Liver (tissue), 8 donors: ENCODE measurements at regions not wholly inside any gene's neighbourhood (a gene's known extent, or its start where the extent isn't known, plus 50 kb on each side); places are given as distances from the start of the nearest gene placed in this dataset.

Experiments used
- DNase-seq: peaks from one replicate; pipeline ENCODE4 v3.0.0-alpha.2; 2017; ENCODE audit warnings: low spot score
- H3K27ac ChIP-seq, 2 donors: one replicate each; pipeline ENCODE4 v1.7.0; 2013; ENCODE audit warnings: inconsistent platforms in 2 of 2, low read length in 2 of 2, control low read depth in 1 of 2, low read depth in 1 of 2, mild to moderate bottlenecking in 1 of 2
- H3K27me3 ChIP-seq, 4 donors: one replicate each; pipeline versions ENCODE4 v1.6.1 to v1.7.0; 2013; ENCODE audit warnings: low read length in 3 of 4, inconsistent platforms in 1 of 4, mild to moderate bottlenecking in 1 of 4, moderate library complexity in 1 of 4; ENCODE audit not compliant: control insufficient read depth in 4 of 4, insufficient read depth in 4 of 4
- H3K36me3 ChIP-seq, 4 donors: one replicate each; pipeline versions ENCODE4 v1.6.1 to v1.7.0; 2013; ENCODE audit warnings: low read length in 3 of 4, mild to moderate bottlenecking in 3 of 4, low read depth in 1 of 4, moderate library complexity in 1 of 4; ENCODE audit not compliant: control insufficient read depth in 4 of 4, insufficient read depth in 3 of 4
- H3K4me1 ChIP-seq, 4 donors: one replicate each; pipeline versions ENCODE4 v1.6.1 to v1.7.0; 2013; ENCODE audit warnings: low read length in 3 of 4, mild to moderate bottlenecking in 3 of 4, moderate library complexity in 1 of 4; ENCODE audit not compliant: control insufficient read depth in 4 of 4, insufficient read depth in 4 of 4
- H3K4me3 ChIP-seq, 3 donors: one replicate each; pipeline versions ENCODE4 v1.6.1 to v1.7.0; 2013; ENCODE audit warnings: low read length in 3 of 3, control low read depth in 1 of 3, low read depth in 1 of 3, mild to moderate bottlenecking in 1 of 3
- H3K9ac ChIP-seq, 2 donors: one replicate each; pipeline ENCODE4 v1.7.0; 2013; ENCODE audit warnings: low read length in 2 of 2, mild to moderate bottlenecking in 2 of 2, moderate library complexity in 2 of 2, control low read depth in 1 of 2, low read depth in 1 of 2
- H3K9me3 ChIP-seq, 4 donors: one replicate each; pipeline versions ENCODE4 v1.6.1 to v1.7.0; 2013; ENCODE audit warnings: low read length in 3 of 4; ENCODE audit not compliant: control insufficient read depth in 4 of 4
- CTCF ChIP-seq: fragments of 150-350 bp; IDR thresholded peaks from 2 replicates; pipeline ENCODE4 v1.5.1; 2017; ENCODE audit warnings: improper control_type of control experiment, low read depth, low read length; ENCODE audit not compliant: missing input control
- EGR1 ChIP-seq, 2 donors: IDR thresholded peaks; 2 replicates each; pipeline ENCODE4 v1.6.1; 2016 to 2018; ENCODE audit warnings: antibody characterized with exemption in 2 of 2, low read depth in 2 of 2
- FOXA1 ChIP-seq: IDR thresholded peaks from 2 replicates; pipeline ENCODE4 v1.6.1; 2016; ENCODE audit warnings: antibody characterized with exemption
- FOXA2 ChIP-seq: IDR thresholded peaks from 2 replicates; pipeline ENCODE4 v1.6.1; 2016; ENCODE audit warnings: antibody characterized with exemption
- GABPA ChIP-seq, 2 donors: IDR thresholded peaks in 1 of 2; conservative IDR thresholded peaks in 1 of 2; 2 replicates each; pipeline ENCODE4 v1.6.1; 2016; ENCODE audit warnings: antibody characterized with exemption in 2 of 2, mild to moderate bottlenecking in 1 of 2, moderate library complexity in 1 of 2
- HNF4A ChIP-seq, 2 donors: conservative IDR thresholded peaks; 2 replicates each; pipeline ENCODE4 v1.6.1; 2016; ENCODE audit warnings: antibody characterized with exemption in 2 of 2, mild to moderate bottlenecking in 2 of 2
- HNF4G ChIP-seq: IDR thresholded peaks from 2 replicates; pipeline ENCODE4 v1.6.1; 2016; ENCODE audit warnings: antibody characterized with exemption
- JUND ChIP-seq, 2 donors: IDR thresholded peaks; 2 replicates each; pipeline ENCODE4 v1.6.1; 2016; ENCODE audit warnings: antibody characterized with exemption in 2 of 2
- NR2F2 ChIP-seq: IDR thresholded peaks from 2 replicates; pipeline ENCODE4 v1.6.1; 2016; ENCODE audit warnings: antibody characterized with exemption
- RAD21 ChIP-seq, 2 donors: IDR thresholded peaks; 2 replicates each; pipeline ENCODE4 v1.6.1; 2016; ENCODE audit warnings: antibody characterized with exemption in 2 of 2, mild to moderate bottlenecking in 2 of 2
- RXRA ChIP-seq, 2 donors: IDR thresholded peaks; 2 replicates each; pipeline ENCODE4 v1.6.1; 2017 to 2018; ENCODE audit warnings: antibody characterized with exemption in 2 of 2, mild to moderate bottlenecking in 1 of 2
- SP1 ChIP-seq: IDR thresholded peaks from 2 replicates; pipeline ENCODE4 v1.6.1; 2018; ENCODE audit warnings: antibody characterized with exemption, mild to moderate bottlenecking
- TAF1 ChIP-seq: conservative IDR thresholded peaks from 2 replicates; pipeline ENCODE4 v1.6.1; 2016; ENCODE audit warnings: antibody characterized with exemption, mild to moderate bottlenecking
- YY1 ChIP-seq: IDR thresholded peaks from 2 replicates; pipeline ENCODE4 v1.6.1; 2016; ENCODE audit warnings: antibody characterized with exemption, mild to moderate bottlenecking
- ZBTB33 ChIP-seq: IDR thresholded peaks from 2 replicates; pipeline ENCODE4 v1.6.1; 2016; ENCODE audit warnings: antibody characterized with exemption
- WGBS: extraction: QIAGEN DNeasy Blood & Tissue Kit; methylation state at CpG from one replicate; pipeline ENCODE4 v1.1.7; 2013; 5-methylcytosine and 5-hydroxymethylcytosine counted together
- TF ChIP-seq, protein P1 (sequence below): IDR thresholded peaks from 2 replicates; pipeline ENCODE4 v1.6.1; 2016; ENCODE audit warnings: antibody characterized with exemption
- TF ChIP-seq, protein P2 (sequence below): IDR thresholded peaks from 2 replicates; pipeline ENCODE4 v1.6.1; 2016; ENCODE audit warnings: antibody characterized with exemption
- TF ChIP-seq, protein P3 (sequence below): IDR thresholded peaks from 2 replicates; pipeline ENCODE4 v1.6.1; 2016; ENCODE audit warnings: antibody characterized with exemption, mild to moderate bottlenecking
- donor health status: healthy.
- donor health status: healthy.
- donor health status: healthy.
- donor health status: healthy.
- donor health status: healthy.

DNA sequence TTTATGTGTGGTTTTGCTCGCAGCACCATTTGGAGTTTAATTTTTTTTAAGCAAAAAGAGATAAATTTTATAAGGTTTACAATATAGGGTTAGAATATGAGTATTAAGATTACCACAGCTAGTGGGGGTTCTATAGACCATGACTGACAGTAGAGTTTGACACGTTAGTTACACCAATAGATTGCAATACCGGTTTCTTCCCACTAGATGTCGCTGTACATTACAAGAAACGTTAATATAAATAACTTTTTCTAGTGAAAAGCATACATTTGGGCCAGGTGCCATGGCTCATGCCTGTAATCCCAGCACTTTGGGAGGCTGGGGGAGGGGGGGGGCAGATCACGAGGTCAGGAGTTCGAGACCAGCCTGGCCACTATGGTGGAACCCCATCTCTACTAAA is 433.6 kb downstream of the MAGEB5 start:
- Histone ChIP-seq H3K27me3 (no peaks in the 10 kb centered on the region), H3K4me1 (no peaks in the 10 kb centered on the region), H3K9me3 (peaks cover 0 to 14% (median 6%) of the 10 kb centered on the region in 4 donors), H3K4me3 (no peak overlapping the region), H3K9ac (no peak overlapping the region), H3K36me3 (no peaks in the 10 kb centered on the region), H3K27ac (no peak overlapping the region)
- 36% methylated on average over 7 of the region's 7 CpGs for WGBS
- DNase-seq = no peak
- TF ChIP-seq CTCF (peak; percentile 38), RAD21 (IDR thresholded peaks at IDR 0.05) (peak in 1 of 2 donors; percentile 36), RXRA (IDR thresholded peaks at IDR 0.05) (no peak)

DNA sequence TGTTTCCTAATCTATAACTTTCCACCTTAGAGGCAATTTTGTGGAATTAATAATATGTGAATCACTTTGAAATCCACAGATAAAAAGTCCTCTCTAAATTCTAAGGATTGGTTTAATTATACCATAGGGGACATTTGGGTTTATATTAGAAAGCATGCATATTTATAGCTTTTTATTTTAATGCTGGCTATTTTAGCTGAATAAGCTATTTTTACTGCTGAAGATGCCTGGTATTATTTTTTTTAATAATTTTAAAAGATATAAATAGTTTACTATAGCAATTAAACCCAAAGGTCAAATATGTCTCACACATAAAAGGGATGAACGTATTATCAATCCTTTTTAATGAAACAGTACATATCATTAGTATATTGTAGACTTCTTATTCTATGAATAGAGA is 415.4 kb downstream of the MAGEB5 start:
- Histone ChIP-seq H3K36me3 (no peaks in the 10 kb centered on the region), H3K27ac (no peak overlapping the region), H3K9me3 (no peaks in the 10 kb centered on the region), H3K4me3 (no peak overlapping the region), H3K27me3 (no peaks in the 10 kb centered on the region), H3K9ac (no peak overlapping the region), H3K4me1 (no peaks in the 10 kb centered on the region)
- no peak for DNase-seq
- 69% methylated on average over 1 of the region's 1 CpG for WGBS
- TF ChIP-seq RAD21 (IDR thresholded peaks at IDR 0.05) (no peak), HNF4A (conservative IDR thresholded peaks at IDR 0.05) (no peak), ZBTB33 (no peak), FOXA1 (no peak), RXRA (IDR thresholded peaks at IDR 0.05) (no peak), JUND (IDR thresholded peaks at IDR 0.05) (no peak), TAF1 (no peak), EGR1 (IDR thresholded peaks at IDR 0.05; ENCODE audit: low read depth in 2 of 2) (no peak), NR2F2 (no peak), YY1 (no peak), CTCF (no peak), GABPA (IDR thresholded peaks at IDR 0.05 in 1 of 2, conservative IDR thresholded peaks at IDR 0.05 in 1 of 2) (no peak), SP1 (no peak), HNF4G (no peak), FOXA2 (no peak)
- TF ChIP-seq, protein P1, sequence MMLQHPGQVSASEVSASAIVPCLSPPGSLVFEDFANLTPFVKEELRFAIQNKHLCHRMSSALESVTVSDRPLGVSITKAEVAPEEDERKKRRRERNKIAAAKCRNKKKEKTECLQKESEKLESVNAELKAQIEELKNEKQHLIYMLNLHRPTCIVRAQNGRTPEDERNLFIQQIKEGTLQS = no peak
- TF ChIP-seq, protein P2, sequence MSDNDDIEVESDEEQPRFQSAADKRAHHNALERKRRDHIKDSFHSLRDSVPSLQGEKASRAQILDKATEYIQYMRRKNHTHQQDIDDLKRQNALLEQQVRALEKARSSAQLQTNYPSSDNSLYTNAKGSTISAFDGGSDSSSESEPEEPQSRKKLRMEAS = no peak
- TF ChIP-seq, protein P3, sequence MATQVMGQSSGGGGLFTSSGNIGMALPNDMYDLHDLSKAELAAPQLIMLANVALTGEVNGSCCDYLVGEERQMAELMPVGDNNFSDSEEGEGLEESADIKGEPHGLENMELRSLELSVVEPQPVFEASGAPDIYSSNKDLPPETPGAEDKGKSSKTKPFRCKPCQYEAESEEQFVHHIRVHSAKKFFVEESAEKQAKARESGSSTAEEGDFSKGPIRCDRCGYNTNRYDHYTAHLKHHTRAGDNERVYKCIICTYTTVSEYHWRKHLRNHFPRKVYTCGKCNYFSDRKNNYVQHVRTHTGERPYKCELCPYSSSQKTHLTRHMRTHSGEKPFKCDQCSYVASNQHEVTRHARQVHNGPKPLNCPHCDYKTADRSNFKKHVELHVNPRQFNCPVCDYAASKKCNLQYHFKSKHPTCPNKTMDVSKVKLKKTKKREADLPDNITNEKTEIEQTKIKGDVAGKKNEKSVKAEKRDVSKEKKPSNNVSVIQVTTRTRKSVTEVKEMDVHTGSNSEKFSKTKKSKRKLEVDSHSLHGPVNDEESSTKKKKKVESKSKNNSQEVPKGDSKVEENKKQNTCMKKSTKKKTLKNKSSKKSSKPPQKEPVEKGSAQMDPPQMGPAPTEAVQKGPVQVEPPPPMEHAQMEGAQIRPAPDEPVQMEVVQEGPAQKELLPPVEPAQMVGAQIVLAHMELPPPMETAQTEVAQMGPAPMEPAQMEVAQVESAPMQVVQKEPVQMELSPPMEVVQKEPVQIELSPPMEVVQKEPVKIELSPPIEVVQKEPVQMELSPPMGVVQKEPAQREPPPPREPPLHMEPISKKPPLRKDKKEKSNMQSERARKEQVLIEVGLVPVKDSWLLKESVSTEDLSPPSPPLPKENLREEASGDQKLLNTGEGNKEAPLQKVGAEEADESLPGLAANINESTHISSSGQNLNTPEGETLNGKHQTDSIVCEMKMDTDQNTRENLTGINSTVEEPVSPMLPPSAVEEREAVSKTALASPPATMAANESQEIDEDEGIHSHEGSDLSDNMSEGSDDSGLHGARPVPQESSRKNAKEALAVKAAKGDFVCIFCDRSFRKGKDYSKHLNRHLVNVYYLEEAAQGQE = no peak
